ENCODE measurements at regions not wholly inside any gene's neighbourhood (a gene's known extent, or its start where the extent isn't known, plus 50 kb on each side); places are given as distances from the start of the nearest gene placed in this dataset.

GRCh38 chr6:169078399-169079145, 175.1 kb downstream of the THBS2 start:
- DNase-seq (ENCODE audit: extremely low spot score), result no peak
- TF ChIP-seq CTCF (IDR thresholded peaks at IDR 0.05; ENCODE audit: control extremely low read depth, extremely low read depth, low read depth, missing control alignments), result no peak
- POLR2A ChIA-PET, result no interaction called here
- CTCF ChIA-PET, result no interaction called here

- ChIA-PET POLR2A (no interaction called here), CTCF (interaction anchor here (1.1 kb wide), 1 partner anchor 10 kb away, joined by 3 read pairs; no protein-coding TSS in a partner anchor)
- no peak for TF ChIP-seq CTCF (IDR thresholded peaks at IDR 0.05; ENCODE audit: control extremely low read depth, extremely low read depth, low read depth, missing control alignments)
- DNase-seq (ENCODE audit: extremely low spot score), result no peak
Observed at GRCh38 chr6:169075915-169076654, 177.6 kb downstream of the THBS2 start.

GRCh38 chr6:169075211-169075914, 178.3 kb downstream of the THBS2 start:
- CTCF ChIA-PET, result no interaction called here
- POLR2A ChIA-PET, result no interaction called here
- no peak for TF ChIP-seq CTCF (IDR thresholded peaks at IDR 0.05; ENCODE audit: control extremely low read depth, extremely low read depth, low read depth, missing control alignments)
- no peak for DNase-seq (ENCODE audit: extremely low spot score)

GRCh38 chr6:169074526-169074925, 179.1 kb downstream of the THBS2 start:
- CTCF ChIA-PET, result no interaction called here
- no peak for DNase-seq (ENCODE audit: extremely low spot score)
- TF ChIP-seq CTCF (IDR thresholded peaks at IDR 0.05; ENCODE audit: control extremely low read depth, extremely low read depth, low read depth, missing control alignments), result no peak
- POLR2A ChIA-PET, result no interaction called here

- ChIA-PET POLR2A (no interaction called here), CTCF (no interaction called here)
- no peak for TF ChIP-seq CTCF (IDR thresholded peaks at IDR 0.05; ENCODE audit: control extremely low read depth, extremely low read depth, low read depth, missing control alignments)
- no peak for DNase-seq (ENCODE audit: extremely low spot score)
Observed at GRCh38 chr6:169073311-169073710, 180.3 kb downstream of the THBS2 start.

- POLR2A ChIA-PET, result no interaction called here
- DNase-seq (ENCODE audit: extremely low spot score), result no peak
- no peak for TF ChIP-seq CTCF (IDR thresholded peaks at IDR 0.05; ENCODE audit: control extremely low read depth, extremely low read depth, low read depth, missing control alignments)
- CTCF ChIA-PET, result no interaction called here
Observed at GRCh38 chr6:169072127-169073042, 181.3 kb downstream of the THBS2 start.

All from GM10248 (cell line).